ENCODE measurements at regions not wholly inside any gene's neighbourhood (a gene's known extent, or its start where the extent isn't known, plus 50 kb on each side); places are given as distances from the start of the nearest gene placed in this dataset.

- no TSS peak for BruUV-seq (replicated peaks)
- no peak overlapping the region for H2AFZ ChIP-seq
- H3K27ac ChIP-seq, result no peak overlapping the region
- no peaks in the 10 kb centered on the region for H4K20me1 ChIP-seq (ENCODE audit: insufficient read depth)
- TF ChIP-seq CTCF (conservative IDR thresholded peaks at IDR 0.05), result no peak
- TF ChIP-seq EZH2 (IDR thresholded peaks at IDR 0.05; ENCODE audit: low read depth), result no peak
- H3K36me3 ChIP-seq (ENCODE audit: low read depth), result no peaks in the 10 kb centered on the region
- ChIA-PET POLR2A (ENCODE audit: unreplicated experiment) (no interaction called here), CTCF (no interaction called here)
- H3K4me2 ChIP-seq, result no peak overlapping the region
- no peaks in the 10 kb centered on the region for H3K9me2 ChIP-seq (ENCODE audit: insufficient read depth)
- H3K9me3 ChIP-seq (ENCODE audit: insufficient read depth, low read depth), result no peaks in the 10 kb centered on the region
- no peaks in the 10 kb centered on the region for H3K4me1 ChIP-seq (replicated peaks; ENCODE audit: insufficient read depth)
- no peaks in the 10 kb centered on the region for H3K27me3 ChIP-seq (ENCODE audit: insufficient read depth, low read depth)
- intact Hi-C loops (cut with micrococcal nuclease; ENCODE audit: unreplicated experiment), result no loop called here
- H3K79me2 ChIP-seq (ENCODE audit: low read depth), result no peaks in the 10 kb centered on the region
- H3F3A ChIP-seq (ENCODE audit: insufficient read depth, low read depth), result no peaks in the 10 kb centered on the region
- no peak for DNase-seq
- no peak overlapping the region for H3K4me3 ChIP-seq
These were observed 231.9 kb downstream of the DMAC1 start for GRCh38 chr9:7567687-7568086.

GRCh38 chr9:7561527-7562080 lies 238.0 kb downstream of the DMAC1 start:
- BruUV-seq (replicated peaks), result no TSS peak

GRCh38 chr9:7560669-7561305 lies 238.8 kb downstream of the DMAC1 start:
- H3K4me3 ChIP-seq, result no peak overlapping the region
- TF ChIP-seq EZH2 (IDR thresholded peaks at IDR 0.05; ENCODE audit: low read depth) (no peak), CTCF (conservative IDR thresholded peaks at IDR 0.05) (no peak)
- H2AFZ ChIP-seq, result no peak overlapping the region
- H3K9me2 ChIP-seq (ENCODE audit: insufficient read depth), result no peaks in the 10 kb centered on the region
- ChIA-PET POLR2A (ENCODE audit: unreplicated experiment) (no interaction called here), CTCF (no interaction called here)
- no peak overlapping the region for H3K27ac ChIP-seq
- H3K9me3 ChIP-seq (ENCODE audit: insufficient read depth, low read depth), result no peaks in the 10 kb centered on the region
- intact Hi-C loops (cut with micrococcal nuclease; ENCODE audit: unreplicated experiment), result no loop called here
- H3K4me1 ChIP-seq (replicated peaks; ENCODE audit: insufficient read depth), result no peaks in the 10 kb centered on the region
- no peak overlapping the region for H3K4me2 ChIP-seq
- no peaks in the 10 kb centered on the region for H3K36me3 ChIP-seq (ENCODE audit: low read depth)
- H3K27me3 ChIP-seq (ENCODE audit: insufficient read depth, low read depth), result no peaks in the 10 kb centered on the region
- H3F3A ChIP-seq (ENCODE audit: insufficient read depth, low read depth), result no peaks in the 10 kb centered on the region
- DNase-seq, result no peak
- no peaks in the 10 kb centered on the region for H4K20me1 ChIP-seq (ENCODE audit: insufficient read depth)
- BruUV-seq (replicated peaks), result no TSS peak
- no peaks in the 10 kb centered on the region for H3K79me2 ChIP-seq (ENCODE audit: low read depth)

More at GRCh38 chr9:7561527-7562080, 238.0 kb downstream of the DMAC1 start:
- ChIA-PET POLR2A (ENCODE audit: unreplicated experiment) (no interaction called here), CTCF (no interaction called here)
- Histone ChIP-seq H3K9me2 (ENCODE audit: insufficient read depth) (no peaks in the 10 kb centered on the region), H3K79me2 (ENCODE audit: low read depth) (no peaks in the 10 kb centered on the region), H3K4me2 (no peak overlapping the region), H3K27ac (no peak overlapping the region), H3K4me1 (replicated peaks; ENCODE audit: insufficient read depth) (no peaks in the 10 kb centered on the region), H3K36me3 (ENCODE audit: low read depth) (no peaks in the 10 kb centered on the region), H3K4me3 (no peak overlapping the region), H4K20me1 (ENCODE audit: insufficient read depth) (no peaks in the 10 kb centered on the region), H3F3A (ENCODE audit: insufficient read depth, low read depth) (no peaks in the 10 kb centered on the region), H3K9me3 (ENCODE audit: insufficient read depth, low read depth) (no peaks in the 10 kb centered on the region), H2AFZ (no peak overlapping the region), H3K27me3 (ENCODE audit: insufficient read depth, low read depth) (no peaks in the 10 kb centered on the region)
- intact Hi-C loops (cut with micrococcal nuclease; ENCODE audit: unreplicated experiment), result no loop called here
- TF ChIP-seq CTCF (conservative IDR thresholded peaks at IDR 0.05) (no peak), EZH2 (IDR thresholded peaks at IDR 0.05; ENCODE audit: low read depth) (no peak)
- DNase-seq, result no peak
